ENCODE measurements at regions not wholly inside any gene's neighbourhood (a gene's known extent, or its start where the extent isn't known, plus 50 kb on each side); places are given as distances from the start of the nearest gene placed in this dataset.

GRCh38 chr11:112522536-112522935, 261.9 kb upstream of the PLET1 start:
- H3K36me3 ChIP-seq (ENCODE audit: control insufficient read depth, insufficient read depth, low read length): no peaks in the 10 kb centered on the region
- DNase-seq (ENCODE audit: low read depth, low spot score): no peak
- POLR2A ChIA-PET: interaction anchor here (0.6 kb wide), 1 partner anchor 18 kb away, joined by 3 read pairs; no protein-coding TSS in a partner anchor
- intact Hi-C loops (cut with micrococcal nuclease; ENCODE audit: unreplicated experiment): no loop called here
- H3K4me1 ChIP-seq (ENCODE audit: control insufficient read depth, insufficient read depth, low read length): no peaks in the 10 kb centered on the region
- no peak overlapping the region for H3K4me3 ChIP-seq (ENCODE audit: low read depth in 2 of 2, low read length in 2 of 2)
- BruUV-seq (replicated peaks): no TSS peak
- no peaks in the 10 kb centered on the region for H3K27me3 ChIP-seq (ENCODE audit: control insufficient read depth, insufficient read depth, low read length)
- in situ Hi-C loops (cut with HindIII; ENCODE audit: low pct_unique_long_range_greater_than_20kb, low sequenced_read_pairs): no loop called here
- H3K27ac ChIP-seq (ENCODE audit: low read length): no peak overlapping the region
- CTCF ChIA-PET: no interaction called here
- TF ChIP-seq CTCF (IDR thresholded peaks at IDR 0.05) (no peak), SIN3A (IDR thresholded peaks at IDR 0.05; ENCODE audit: borderline replicate concordance, insufficient read depth, low read depth, low read length) (no peak)
- ATAC-seq: no peak
- no peaks in the 10 kb centered on the region for H3K9me3 ChIP-seq (ENCODE audit: control insufficient read depth, insufficient read depth, low read depth, low read length)

- H3K36me3 ChIP-seq (ENCODE audit: control insufficient read depth, insufficient read depth, low read length): no peaks in the 10 kb centered on the region
- BruUV-seq (replicated peaks): no TSS peak
- H3K4me1 ChIP-seq (ENCODE audit: control insufficient read depth, insufficient read depth, low read length): no peaks in the 10 kb centered on the region
- in situ Hi-C loops (cut with HindIII; ENCODE audit: low pct_unique_long_range_greater_than_20kb, low sequenced_read_pairs): no loop called here
- no peak overlapping the region for H3K27ac ChIP-seq (ENCODE audit: low read length)
- no peak overlapping the region for H3K4me3 ChIP-seq (ENCODE audit: low read depth in 2 of 2, low read length in 2 of 2)
- no peaks in the 10 kb centered on the region for H3K9me3 ChIP-seq (ENCODE audit: control insufficient read depth, insufficient read depth, low read depth, low read length)
- TF ChIP-seq POLR2AphosphoS5 (IDR thresholded peaks at IDR 0.05; ENCODE audit: low read depth, low read length) (no peak), CTCF (IDR thresholded peaks at IDR 0.05) (no peak)
- ATAC-seq: no peak
- intact Hi-C loops (cut with micrococcal nuclease; ENCODE audit: unreplicated experiment): no loop called here
- DNase-seq (ENCODE audit: low read depth, low spot score): no peak
- CTCF ChIA-PET: no interaction called here
- POLR2A ChIA-PET: no interaction called here
- H3K27me3 ChIP-seq (ENCODE audit: control insufficient read depth, insufficient read depth, low read length): no peaks in the 10 kb centered on the region
Observed at GRCh38 chr11:112523031-112523430, 262.4 kb upstream of the PLET1 start.

GRCh38 chr11:112523477-112523876, 262.8 kb upstream of the PLET1 start:
- DNase-seq (ENCODE audit: low read depth, low spot score): no peak
- in situ Hi-C loops (cut with HindIII; ENCODE audit: low pct_unique_long_range_greater_than_20kb, low sequenced_read_pairs): no loop called here
- Histone ChIP-seq H3K27ac (ENCODE audit: low read length) (no peak overlapping the region), H3K36me3 (ENCODE audit: control insufficient read depth, insufficient read depth, low read length) (no peaks in the 10 kb centered on the region), H3K4me1 (ENCODE audit: control insufficient read depth, insufficient read depth, low read length) (no peaks in the 10 kb centered on the region), H3K4me3 (ENCODE audit: low read depth in 2 of 2, low read length in 2 of 2) (no peak overlapping the region), H3K9me3 (ENCODE audit: control insufficient read depth, insufficient read depth, low read depth, low read length) (no peaks in the 10 kb centered on the region), H3K27me3 (ENCODE audit: control insufficient read depth, insufficient read depth, low read length) (no peaks in the 10 kb centered on the region; the same call in 1 of the 2 replicates)
- BruUV-seq (replicated peaks): no TSS peak
- 0 out of 2 replicates have a peak, but pooled peaks have one; percentile 22 for ATAC-seq
- intact Hi-C loops (cut with micrococcal nuclease; ENCODE audit: unreplicated experiment): no loop called here
- TF ChIP-seq REST (IDR thresholded peaks at IDR 0.05; ENCODE audit: insufficient read depth in 1 of 2, low read depth in 2 of 2, low read length in 1 of 2) (no peak), CTCF (IDR thresholded peaks at IDR 0.05) (no peak), POLR2AphosphoS5 (IDR thresholded peaks at IDR 0.05; ENCODE audit: low read depth, low read length) (no peak), SIN3A (IDR thresholded peaks at IDR 0.05; ENCODE audit: borderline replicate concordance, insufficient read depth, low read depth, low read length) (no peak), TCF7L2 (IDR thresholded peaks at IDR 0.05; ENCODE audit: low read depth, low read length) (no peak)
- ChIA-PET CTCF (no interaction called here), POLR2A (no interaction called here)
